Peyer's patch (tissue), 4 donors: ENCODE measurements at regions not wholly inside any gene's neighbourhood (a gene's known extent, or its start where the extent isn't known, plus 50 kb on each side); places are given as distances from the start of the nearest gene placed in this dataset.

ENCODE experiments used
- DNase-seq, 3 donors: peaks; one replicate each; pipeline ENCODE4 v3.0.0-alpha.2; 2017 to 2019
- H3K27ac ChIP-seq, 4 donors: fragments of 200-600 bp; sonication (generic); one replicate each; pipeline ENCODE4 v1.5.1; 2016 to 2019
- H3K27me3 ChIP-seq, 2 donors: fragments of 200-600 bp; sonication (generic); one replicate each; pipeline ENCODE4 v1.5.1; 2019
- H3K36me3 ChIP-seq, 3 donors: fragments of 200-600 bp; sonication (generic); one replicate each; pipeline ENCODE4 v1.5.1; 2016 to 2019
- H3K4me1 ChIP-seq, 4 donors: fragments of 200-600 bp; sonication (generic); one replicate each; pipeline ENCODE4 v1.5.1; 2016 to 2019
- H3K4me3 ChIP-seq, 4 donors: fragments of 200-600 bp; sonication (generic); 1 replicate in 3 of 4; 2 replicates in 1 of 4; pipeline ENCODE4 v1.5.1; 2016 to 2019; ENCODE audit warnings: mild to moderate bottlenecking in 1 of 4
- H3K9me3 ChIP-seq, 4 donors: fragments of 200-600 bp; sonication (generic); one replicate each; pipeline ENCODE4 v1.5.1; 2016 to 2019; ENCODE audit warnings: mild to moderate bottlenecking in 1 of 4
- CTCF ChIP-seq, 6 experiments: fragments of 450-650 bp in 4 of 6; fragments of 200-600 bp in 2 of 6; sonication (generic) in 1 of 6; IDR thresholded peaks; one replicate each; pipeline ENCODE4 v1.5.1; 2017 to 2019; ENCODE audit warnings: antibody characterized with exemption in 6 of 6, mild to moderate bottlenecking in 3 of 6, moderate library complexity in 1 of 6
- POLR2A ChIP-seq, 2 donors: fragments of 450-650 bp; IDR thresholded peaks; one replicate each; pipeline ENCODE4 v1.5.1; 2017; ENCODE audit warnings: antibody characterized with exemption in 2 of 2, mild to moderate bottlenecking in 2 of 2, moderate library complexity in 2 of 2

- H3K27me3 ChIP-seq = no peaks in the 10 kb centered on the region
- TF ChIP-seq POLR2A (IDR thresholded peaks at IDR 0.05) (no peak), CTCF (IDR thresholded peaks at IDR 0.05) (no peak)
- no peak overlapping the region for H3K27ac ChIP-seq
- no peaks in the 10 kb centered on the region for H3K9me3 ChIP-seq
- no peak for DNase-seq
- H3K4me3 ChIP-seq = no peak overlapping the region
- H3K36me3 ChIP-seq = no peaks in the 10 kb centered on the region
- no peaks in the 10 kb centered on the region for H3K4me1 ChIP-seq
These were observed 150.2 kb upstream of the OGFRL1 start for GRCh38 chr6:71138376-71138775.

GRCh38 chr6:71139249-71139648 is 149.4 kb upstream of the OGFRL1 start:
- no peaks in the 10 kb centered on the region for H3K27me3 ChIP-seq
- H3K27ac ChIP-seq = no peak overlapping the region
- no peak for DNase-seq
- no peaks in the 10 kb centered on the region for H3K4me1 ChIP-seq
- H3K9me3 ChIP-seq = no peaks in the 10 kb centered on the region
- TF ChIP-seq CTCF (IDR thresholded peaks at IDR 0.05) (no peak), POLR2A (IDR thresholded peaks at IDR 0.05) (no peak)
- no peaks in the 10 kb centered on the region for H3K36me3 ChIP-seq
- no peak overlapping the region for H3K4me3 ChIP-seq

GRCh38 chr6:71153755-71154325 is 134.8 kb upstream of the OGFRL1 start:
- H3K27me3 ChIP-seq = no peaks in the 10 kb centered on the region
- no peaks in the 10 kb centered on the region for H3K4me1 ChIP-seq
- H3K9me3 ChIP-seq = no peaks in the 10 kb centered on the region
- H3K36me3 ChIP-seq = no peaks in the 10 kb centered on the region
- TF ChIP-seq CTCF (IDR thresholded peaks at IDR 0.05) (no peak), POLR2A (IDR thresholded peaks at IDR 0.05) (no peak)
- no peak overlapping the region for H3K4me3 ChIP-seq
- no peak overlapping the region for H3K27ac ChIP-seq
- no peak for DNase-seq

GRCh38 chr6:71157345-71157744 is 131.3 kb upstream of the OGFRL1 start:
- Histone ChIP-seq H3K9me3 (no peaks in the 10 kb centered on the region), H3K27me3 (no peaks in the 10 kb centered on the region), H3K4me3 (no peak overlapping the region), H3K4me1 (no peaks in the 10 kb centered on the region), H3K36me3 (no peaks in the 10 kb centered on the region), H3K27ac (no peak overlapping the region)
- DNase-seq = no peak
- TF ChIP-seq POLR2A (IDR thresholded peaks at IDR 0.05) (no peak), CTCF (IDR thresholded peaks at IDR 0.05) (no peak)

- Histone ChIP-seq H3K4me3 (no peak overlapping the region), H3K4me1 (no peaks in the 10 kb centered on the region), H3K27me3 (no peaks in the 10 kb centered on the region), H3K9me3 (no peaks in the 10 kb centered on the region), H3K27ac (no peak overlapping the region), H3K36me3 (no peaks in the 10 kb centered on the region)
- TF ChIP-seq POLR2A (IDR thresholded peaks at IDR 0.05) (no peak), CTCF (IDR thresholded peaks at IDR 0.05) (no peak)
- DNase-seq = no peak
These were observed 123.7 kb upstream of the OGFRL1 start for GRCh38 chr6:71164890-71165289.

GRCh38 chr6:71168233-71168765 is 120.3 kb upstream of the OGFRL1 start:
- no peaks in the 10 kb centered on the region for H3K36me3 ChIP-seq
- TF ChIP-seq POLR2A (IDR thresholded peaks at IDR 0.05) (no peak), CTCF (IDR thresholded peaks at IDR 0.05) (no peak)
- DNase-seq = no peak

More at GRCh38 chr6:71168233-71168765, 120.3 kb upstream of the OGFRL1 start:
- H3K27me3 ChIP-seq = no peaks in the 10 kb centered on the region
- H3K27ac ChIP-seq = no peak overlapping the region
- no peaks in the 10 kb centered on the region for H3K9me3 ChIP-seq
- H3K4me3 ChIP-seq = no peak overlapping the region
- no peaks in the 10 kb centered on the region for H3K4me1 ChIP-seq
